Pancreas (tissue), 10 donors: ENCODE measurements at regions not wholly inside any gene's neighbourhood (a gene's known extent, or its start where the extent isn't known, plus 50 kb on each side); places are given as distances from the start of the nearest gene placed in this dataset.

Source experiments
- ATAC-seq, 4 donors: fragments of 200-7000 bp; cut with Tn5 transposase; one replicate each; pipeline versions ENCODE4 v1.8.0 to v1.9.1; 2020; ENCODE audit warnings: mild to moderate bottlenecking in 4 of 4, moderate library complexity in 4 of 4
- DNase-seq, 6 donors: peaks; one replicate each; pipeline ENCODE4 v3.0.0-alpha.2; 2020
- FAIRE-seq: peaks from 2 replicates; lab custom pipeline; 2012; peaks lifted over from hg19 to GRCh38; lab: Jason Lieb, UNC
- H3K27ac ChIP-seq, 4 donors: fragments of 200-600 bp; sonication (generic); 1 replicate in 3 of 4; 2 replicates in 1 of 4; pipeline versions ENCODE4 v1.5.0 to v1.8.0; 2020
- H3K27me3 ChIP-seq, 4 donors: fragments of 200-600 bp; one replicate each; pipeline ENCODE4 v1.8.0; 2021
- H3K36me3 ChIP-seq, 3 donors: fragments of 200-600 bp; sonication (generic) in 1 of 3; one replicate each; pipeline versions ENCODE4 v1.5.0 to v1.8.0; 2020 to 2021
- H3K4me1 ChIP-seq, 3 donors: fragments of 200-600 bp; one replicate each; pipeline ENCODE4 v1.8.0; 2021
- H3K4me3 ChIP-seq, 4 donors: fragments of 200-600 bp; sonication (generic) in 2 of 4; one replicate each; pipeline versions ENCODE4 v1.5.0 to v1.8.0; 2020 to 2021
- H3K9me3 ChIP-seq, 4 donors: fragments of 200-600 bp; one replicate each; pipeline ENCODE4 v1.8.0; 2021
- WGBS, 2 donors: extraction: QIAGEN DNeasy Blood & Tissue Kit; methylation state at CpG; one replicate each; pipeline ENCODE4 v1.1.7; 2013; 5-methylcytosine and 5-hydroxymethylcytosine counted together
- intact Hi-C, 3 donors: fragments of 100-400 bp; cut with DNase I; formaldehyde crosslinking; loops; one replicate each; pipeline versions ENCODE4 v1.11.1 to v1.14.2; 2022
- TF ChIP-seq, protein P1 (sequence below), 4 donors: fragments of 200-600 bp; sonication (generic) in 3 of 4; IDR thresholded peaks; one replicate each; pipeline versions ENCODE4 v1.5.0 to v1.8.0; 2021; ENCODE audit warnings: antibody characterized with exemption in 4 of 4
- donor health status: healthy with polysubstance abuse.
- donor health status: DM: no; HTN: no; CAD: no; lungs with moderate emphysema.
- donor health status: DM: no; HTN: no; CAD: no.
- donor health status: control.
- donor health status: control.
- donor health status: Bipolar disorder and iron deficiency.
- donor health status: DM: yes; HTN: yes; CAD: no.
- donor health status: DM: no; HTN: no; CAD: no.
- donor health status: DM: no; HTN: no; CAD: no.
- donor health status: DM: yes; HTN: yes; CAD: no.

DNA sequence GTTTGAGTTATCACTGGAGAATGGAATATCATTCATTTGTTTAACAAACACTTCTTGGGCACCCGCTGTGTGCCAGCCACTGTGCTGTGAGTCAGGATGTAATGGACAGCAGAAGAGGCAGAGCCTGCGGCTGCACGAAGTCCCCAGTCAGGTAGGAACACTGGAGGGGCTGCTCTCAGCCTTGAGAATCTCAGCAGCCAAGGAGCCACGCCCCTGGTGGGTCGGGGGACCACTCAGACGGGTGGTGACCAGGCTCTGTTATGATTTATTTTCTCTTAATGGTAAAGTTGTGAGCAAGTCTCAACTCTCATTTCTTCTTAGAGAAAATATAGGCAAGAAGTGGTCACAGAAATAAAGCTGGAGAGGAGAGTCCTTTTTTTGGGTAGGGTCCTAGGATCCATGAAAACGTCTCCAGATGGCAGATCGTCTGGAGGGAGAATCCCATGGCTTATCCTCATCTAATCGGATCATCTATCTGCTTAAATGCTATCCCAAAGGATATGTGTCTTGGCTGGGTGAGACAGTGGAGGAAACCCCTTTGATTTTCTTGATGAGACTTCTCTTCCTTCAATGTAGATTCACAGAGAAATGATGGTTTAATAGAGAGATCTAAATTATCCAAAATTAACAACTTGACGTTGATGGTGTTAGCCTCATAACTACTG lies 129.1 kb upstream of the LGALSL start:
- intact Hi-C loops = no loop called here
- Histone ChIP-seq H3K36me3 (no peaks in the 10 kb centered on the region), H3K27ac (no peak overlapping the region), H3K27me3 (no peaks in the 10 kb centered on the region), H3K4me1 (no peaks in the 10 kb centered on the region), H3K9me3 (no peaks in the 10 kb centered on the region), H3K4me3 (no peak overlapping the region)
- TF ChIP-seq, protein P1, sequence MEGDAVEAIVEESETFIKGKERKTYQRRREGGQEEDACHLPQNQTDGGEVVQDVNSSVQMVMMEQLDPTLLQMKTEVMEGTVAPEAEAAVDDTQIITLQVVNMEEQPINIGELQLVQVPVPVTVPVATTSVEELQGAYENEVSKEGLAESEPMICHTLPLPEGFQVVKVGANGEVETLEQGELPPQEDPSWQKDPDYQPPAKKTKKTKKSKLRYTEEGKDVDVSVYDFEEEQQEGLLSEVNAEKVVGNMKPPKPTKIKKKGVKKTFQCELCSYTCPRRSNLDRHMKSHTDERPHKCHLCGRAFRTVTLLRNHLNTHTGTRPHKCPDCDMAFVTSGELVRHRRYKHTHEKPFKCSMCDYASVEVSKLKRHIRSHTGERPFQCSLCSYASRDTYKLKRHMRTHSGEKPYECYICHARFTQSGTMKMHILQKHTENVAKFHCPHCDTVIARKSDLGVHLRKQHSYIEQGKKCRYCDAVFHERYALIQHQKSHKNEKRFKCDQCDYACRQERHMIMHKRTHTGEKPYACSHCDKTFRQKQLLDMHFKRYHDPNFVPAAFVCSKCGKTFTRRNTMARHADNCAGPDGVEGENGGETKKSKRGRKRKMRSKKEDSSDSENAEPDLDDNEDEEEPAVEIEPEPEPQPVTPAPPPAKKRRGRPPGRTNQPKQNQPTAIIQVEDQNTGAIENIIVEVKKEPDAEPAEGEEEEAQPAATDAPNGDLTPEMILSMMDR (IDR thresholded peaks at IDR 0.05) = no peak
- no peak for DNase-seq
- FAIRE-seq = no peak
- 63 to 83% methylated on average over 10 of the region's 10 CpGs for WGBS, 2 donors
- no peak for ATAC-seq

DNA sequence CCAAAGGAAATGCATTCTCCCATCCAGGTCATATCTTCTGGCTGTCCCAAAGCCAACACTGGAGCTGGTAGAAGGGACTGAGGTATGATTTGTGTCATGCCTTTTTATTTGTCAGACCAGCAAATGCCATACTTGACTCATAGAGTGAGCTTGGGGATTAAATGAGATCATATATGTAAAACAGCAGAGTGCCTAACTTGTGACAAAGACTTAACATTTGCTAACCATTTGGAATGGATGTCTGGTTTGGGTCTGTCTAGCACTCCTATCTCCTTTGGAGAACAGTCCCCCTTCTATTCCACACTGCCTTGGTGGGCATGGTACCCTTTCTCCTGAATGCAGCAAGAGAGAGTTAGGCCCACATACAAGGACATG lies 128.5 kb upstream of the LGALSL start:
- FAIRE-seq = no peak
- intact Hi-C loops = no loop called here
- ATAC-seq = no peak
- DNase-seq = no peak
- TF ChIP-seq, protein P1 (IDR thresholded peaks at IDR 0.05) = no peak
- H3K4me3 ChIP-seq = no peak overlapping the region
- H3K4me1 ChIP-seq = no peaks in the 10 kb centered on the region
- no peaks in the 10 kb centered on the region for H3K36me3 ChIP-seq
- H3K9me3 ChIP-seq = no peaks in the 10 kb centered on the region
- H3K27ac ChIP-seq = no peak overlapping the region
- no peaks in the 10 kb centered on the region for H3K27me3 ChIP-seq

DNA sequence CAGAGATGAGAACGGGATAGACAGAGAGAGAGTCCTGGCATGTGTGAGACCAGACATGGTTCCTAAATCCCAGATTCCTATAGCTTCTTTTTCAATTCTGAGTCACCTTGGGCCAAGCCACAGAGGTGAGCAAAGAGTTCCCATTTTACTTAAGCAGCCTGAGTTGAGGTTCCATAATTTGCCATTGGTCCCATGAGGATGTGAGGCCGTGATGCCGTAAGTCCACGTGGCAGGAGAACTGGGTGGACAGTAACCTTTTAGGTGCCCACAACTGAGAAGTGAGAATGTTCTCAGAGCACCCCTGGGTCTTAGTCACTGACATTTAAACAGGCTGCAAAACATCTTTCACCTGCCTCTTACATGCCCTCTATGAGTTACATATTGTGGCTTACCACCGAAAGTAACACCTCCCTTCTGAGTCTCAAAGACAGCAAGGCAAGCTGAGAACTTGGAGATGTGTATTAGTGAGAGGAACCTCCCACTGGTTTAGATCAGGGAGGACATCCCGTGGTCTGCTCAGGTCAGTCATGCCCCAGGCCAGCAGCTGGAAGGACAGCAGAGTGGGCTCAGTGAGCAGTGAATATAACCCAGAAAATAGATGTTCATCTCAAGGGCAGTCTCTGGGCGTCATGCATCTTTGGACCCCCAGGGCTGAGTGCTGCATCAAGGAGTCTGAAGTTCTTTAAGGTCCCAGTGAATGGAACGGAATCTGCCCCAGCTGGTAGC lies 127.9 kb upstream of the LGALSL start:
- 87 to 91% methylated on average over 8 of the region's 8 CpGs for WGBS, 2 donors
- FAIRE-seq = no peak
- Histone ChIP-seq H3K4me3 (no peak overlapping the region), H3K4me1 (no peaks in the 10 kb centered on the region), H3K9me3 (no peaks in the 10 kb centered on the region), H3K27ac (no peak overlapping the region), H3K36me3 (no peaks in the 10 kb centered on the region), H3K27me3 (no peaks in the 10 kb centered on the region)
- no peak for ATAC-seq
- DNase-seq = no peak
- intact Hi-C loops = no loop called here
- TF ChIP-seq, protein P1 (IDR thresholded peaks at IDR 0.05) = no peak

DNA sequence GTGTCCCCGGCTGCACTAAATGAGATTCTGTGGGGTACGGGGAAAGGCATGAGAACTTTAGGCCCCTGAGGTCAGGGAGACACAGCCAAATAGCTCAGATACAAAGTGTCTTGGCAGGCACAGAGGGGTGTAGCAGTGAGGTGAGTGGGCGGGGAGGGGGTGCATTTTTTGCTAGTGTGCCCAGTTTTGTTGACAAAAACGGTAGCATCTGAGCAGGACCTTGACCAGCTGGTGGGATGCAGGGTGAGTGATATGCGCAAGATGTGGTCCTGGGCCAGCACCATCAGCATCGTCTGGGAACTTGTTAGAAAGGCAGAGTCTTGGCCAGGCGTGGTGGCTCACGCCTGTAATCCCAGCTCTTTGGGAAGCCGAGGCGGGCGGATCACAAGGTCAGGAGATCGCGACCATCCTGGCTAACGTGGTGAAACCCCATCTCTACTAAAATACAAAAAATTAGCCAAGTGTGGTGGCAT lies 127.3 kb upstream of the LGALSL start:
- FAIRE-seq (no peak), DNase-seq (no peak), ATAC-seq (no peak)
- TF ChIP-seq, protein P1 (IDR thresholded peaks at IDR 0.05) = no peak
- H3K27me3 ChIP-seq = no peaks in the 10 kb centered on the region
- H3K4me3 ChIP-seq = no peak overlapping the region
- 83 to 88% methylated on average over 14 of the region's 14 CpGs for WGBS, 2 donors
- no peak overlapping the region for H3K27ac ChIP-seq
- no peaks in the 10 kb centered on the region for H3K36me3 ChIP-seq
- H3K9me3 ChIP-seq = no peaks in the 10 kb centered on the region
- no peaks in the 10 kb centered on the region for H3K4me1 ChIP-seq
- intact Hi-C loops = no loop called here

DNA sequence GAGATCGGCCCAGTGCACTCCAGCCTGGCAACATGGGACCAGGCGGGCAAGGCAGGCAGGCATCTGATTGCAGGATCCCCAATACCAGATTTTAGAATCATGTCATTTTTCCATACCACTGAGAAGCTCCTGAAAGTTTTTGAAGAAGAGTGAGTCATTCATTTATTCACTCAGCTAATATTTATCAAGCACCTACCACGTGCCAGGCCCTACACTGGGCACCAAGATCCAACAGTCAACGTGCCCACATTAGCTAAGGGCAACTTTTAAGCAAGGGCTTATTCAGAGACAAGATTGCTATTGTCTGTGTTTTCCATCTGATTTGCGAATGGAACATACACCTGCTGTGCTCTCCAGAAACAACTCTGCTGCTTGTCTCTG lies 126.8 kb upstream of the LGALSL start:
- no peaks in the 10 kb centered on the region for H3K4me1 ChIP-seq
- H3K27ac ChIP-seq = no peak overlapping the region
- TF ChIP-seq, protein P1 (IDR thresholded peaks at IDR 0.05) = no peak
- no peaks in the 10 kb centered on the region for H3K27me3 ChIP-seq
- FAIRE-seq = no peak
- no peak for ATAC-seq
- no peaks in the 10 kb centered on the region for H3K9me3 ChIP-seq
- no peaks in the 10 kb centered on the region for H3K36me3 ChIP-seq
- H3K4me3 ChIP-seq = no peak overlapping the region
- no peak for DNase-seq
- intact Hi-C loops = no loop called here
- WGBS, 2 donors = 77% methylated on average over 5 of the region's 5 CpGs
